ENCODE measurements at regions not wholly inside any gene's neighbourhood (a gene's known extent, or its start where the extent isn't known, plus 50 kb on each side); places are given as distances from the start of the nearest gene placed in this dataset.
"Not testable (repeated sequence)": the region's sequence is repeated elsewhere in the genome, so short reads cannot be mapped to it uniquely, and the experiment has no call there.

DNA sequence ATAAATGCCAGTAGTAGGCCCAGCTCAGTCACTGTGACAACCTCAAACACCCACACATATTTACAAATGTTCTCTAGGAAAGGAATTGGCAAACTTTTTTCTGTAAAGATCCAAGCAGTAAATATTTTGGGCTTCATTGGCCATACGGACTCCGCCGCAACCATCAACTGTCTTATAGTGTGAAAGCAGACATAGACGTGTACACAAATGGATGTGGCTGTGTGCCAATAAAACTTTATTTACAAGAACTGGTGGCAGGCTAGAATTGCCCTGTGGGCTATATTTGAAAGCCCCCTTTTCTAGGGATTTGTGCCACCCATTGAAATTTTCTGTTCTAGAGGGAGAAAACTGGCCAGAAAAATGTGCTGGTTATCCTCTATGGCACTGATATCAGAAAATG lies 683.8 kb upstream of the EEF2KMT start:
- no peak for DNase-seq

DNA sequence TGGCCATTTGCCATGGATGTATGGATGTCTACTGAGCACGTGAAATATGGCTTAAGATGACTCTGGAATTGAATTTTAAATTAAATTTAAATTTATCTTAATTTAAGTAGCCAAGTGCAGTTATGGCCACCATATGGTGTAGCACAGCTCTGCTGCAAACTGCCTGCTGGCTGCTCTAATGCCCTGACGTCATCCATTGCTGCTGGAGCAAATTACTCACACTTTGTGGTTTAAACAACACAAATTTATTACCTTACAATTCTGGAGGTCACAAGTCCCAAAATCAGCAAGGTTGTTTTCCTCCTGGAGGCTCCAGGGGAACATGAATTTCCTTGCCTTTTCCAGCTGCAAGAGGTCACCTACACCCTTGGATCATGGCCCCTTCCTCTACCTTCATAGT lies 679.3 kb upstream of the EEF2KMT start:
- DNase-seq, result no peak

DNA sequence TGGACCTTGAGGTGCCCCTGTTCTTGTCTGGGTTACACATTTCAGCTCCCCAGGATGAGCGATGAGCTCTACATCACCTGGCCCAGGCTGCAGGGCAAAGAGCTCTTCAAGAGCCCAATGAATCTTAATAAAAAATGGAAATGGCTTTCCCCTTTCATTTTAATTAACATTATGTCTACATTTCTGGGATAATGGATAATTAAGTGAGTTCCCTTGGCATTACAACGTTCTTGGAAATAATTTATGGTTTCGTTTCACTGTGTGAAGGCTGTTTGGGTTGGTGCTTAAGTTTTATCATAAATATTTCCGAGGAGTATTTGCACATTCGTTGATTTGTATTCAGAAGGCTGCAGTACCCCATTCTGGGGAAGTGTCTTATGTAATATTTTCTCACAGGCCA lies 678.3 kb upstream of the EEF2KMT start:
- DNase-seq, result no peak

DNA sequence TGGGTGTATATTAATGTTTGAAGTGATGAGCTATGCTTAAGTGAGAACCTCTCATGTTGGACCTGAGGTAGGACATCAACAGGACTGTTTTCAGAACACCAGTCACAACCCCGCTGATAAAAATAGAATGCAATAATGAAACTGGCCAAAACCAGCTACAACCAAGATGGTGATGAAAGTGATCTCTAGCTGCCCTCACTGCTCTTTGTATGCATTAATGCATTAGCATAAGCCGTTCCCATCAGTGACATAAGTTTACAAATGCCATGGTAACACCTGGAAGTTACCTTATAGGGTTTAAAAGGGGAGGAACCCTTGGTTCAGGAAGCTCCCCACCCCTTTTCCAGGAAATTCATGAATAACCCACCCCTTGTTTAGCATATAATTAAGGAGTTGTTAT lies 672.5 kb upstream of the EEF2KMT start:
- no peak for DNase-seq

DNA sequence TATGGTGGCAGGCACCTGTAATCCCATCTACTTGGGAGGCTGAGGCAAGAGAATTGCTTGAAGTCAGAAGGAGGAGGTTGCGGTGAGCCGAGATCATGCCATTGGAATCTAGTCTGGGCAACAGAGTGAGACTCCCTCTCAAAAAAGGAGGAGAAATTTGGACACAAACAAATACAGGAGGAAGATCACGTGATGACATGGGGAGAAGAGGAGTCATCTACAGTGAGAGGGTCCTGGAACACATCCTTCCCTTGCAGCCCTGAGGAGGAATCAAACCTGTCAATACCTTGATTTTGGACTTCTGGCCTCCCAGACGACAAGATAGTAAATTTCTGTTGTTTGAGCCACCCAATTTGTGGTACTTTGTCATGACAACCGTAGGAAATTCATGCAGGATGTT lies 671.9 kb upstream of the EEF2KMT start:
- DNase-seq, result no peak

DNA sequence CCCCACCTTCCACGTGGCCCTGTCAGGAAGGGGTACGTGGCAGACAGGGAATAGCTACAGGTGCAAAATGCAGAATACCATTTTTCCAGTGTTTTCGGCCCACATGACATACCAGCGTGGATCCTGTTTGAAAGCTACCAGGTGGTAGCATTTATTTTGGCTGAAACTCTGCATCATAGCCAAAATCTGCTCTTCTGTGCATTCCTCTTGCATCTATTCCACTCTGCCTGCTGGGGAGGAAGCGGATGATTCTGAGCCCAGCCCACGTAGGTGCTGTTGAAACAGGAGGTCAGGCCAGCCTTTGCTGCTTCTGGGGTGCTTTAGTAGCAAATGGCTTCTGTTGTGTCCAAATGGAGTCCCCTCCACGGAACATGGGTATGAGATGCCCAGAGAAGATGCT lies 670.9 kb upstream of the EEF2KMT start:
- no peak for DNase-seq

DNA sequence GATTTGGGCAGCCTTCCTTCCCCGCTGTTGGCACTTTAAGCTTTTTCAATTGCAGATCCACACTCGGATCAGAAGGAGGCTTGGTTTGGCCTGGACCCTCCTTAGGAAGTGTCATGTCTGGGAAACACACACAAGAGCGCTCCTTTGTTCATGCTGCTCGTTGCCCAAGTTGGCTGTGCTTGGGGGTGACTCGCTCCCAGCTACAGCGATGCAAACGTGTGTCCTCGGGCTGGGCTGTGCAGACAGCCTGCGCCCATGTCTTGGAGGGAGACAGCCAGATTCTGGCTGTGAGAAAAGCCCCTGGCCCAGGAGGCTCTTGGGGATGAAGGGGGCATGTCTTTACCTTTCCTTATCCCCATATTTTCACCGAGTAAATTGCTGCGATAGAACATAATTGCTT lies 665.6 kb upstream of the EEF2KMT start:
- no peak for DNase-seq

DNA sequence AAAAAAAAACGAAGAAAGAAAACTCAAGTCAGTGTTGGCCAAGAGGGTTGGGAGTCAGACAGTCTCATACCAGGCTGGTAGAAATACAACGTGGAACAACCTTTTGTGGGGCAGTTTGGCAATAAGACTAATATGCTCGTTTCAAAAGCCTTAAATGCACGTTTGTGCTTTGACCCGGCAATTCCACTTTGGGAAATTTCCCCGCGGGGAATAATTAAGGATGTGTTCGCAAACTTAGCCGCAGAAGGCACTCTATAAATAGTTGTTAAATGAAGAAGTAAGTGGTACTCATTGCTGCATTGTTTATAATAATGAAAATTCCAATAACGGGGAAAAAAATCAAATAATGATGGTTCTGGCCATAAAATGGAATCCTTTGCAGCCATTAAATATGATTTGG lies 664.8 kb upstream of the EEF2KMT start:
- no peak for DNase-seq

DNA sequence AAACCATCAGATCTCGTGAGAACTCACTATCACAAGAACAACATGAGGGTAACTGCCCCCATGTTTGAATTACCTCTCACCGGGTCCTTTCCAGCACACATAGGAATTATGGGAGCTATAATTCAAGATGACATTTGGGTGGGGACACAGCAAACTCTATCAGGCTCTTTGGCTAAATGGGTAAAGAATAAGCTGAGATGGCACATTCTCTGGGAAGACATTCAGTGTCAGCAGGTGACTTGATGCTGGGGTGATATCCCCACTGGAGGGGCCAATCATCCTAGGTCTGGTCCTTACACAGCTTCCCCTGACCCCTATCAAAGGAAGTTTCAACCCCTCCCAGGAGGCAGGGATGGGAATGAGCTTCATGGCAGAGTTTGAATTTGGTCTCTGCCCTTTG lies 664.0 kb upstream of the EEF2KMT start:
- DNase-seq, result no peak

DNA sequence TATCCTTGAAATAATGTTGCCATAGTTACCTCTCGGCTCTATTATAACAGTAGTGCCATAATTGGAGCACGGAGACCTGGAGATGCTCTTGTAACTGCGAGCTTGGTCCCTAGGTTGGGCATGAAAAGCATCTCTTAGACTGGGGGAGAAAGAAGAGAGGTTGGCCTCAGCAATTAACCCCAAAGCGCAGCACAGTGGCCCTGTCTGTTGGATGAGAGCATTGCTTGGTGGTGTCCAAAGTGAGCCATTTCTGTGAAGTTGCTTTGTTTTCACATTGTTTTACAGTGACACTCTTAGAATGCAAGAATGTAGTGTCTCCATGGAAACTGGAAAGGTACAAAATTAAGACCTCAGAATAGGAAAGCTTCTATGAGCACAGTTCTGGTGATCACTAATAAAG lies 660.7 kb upstream of the EEF2KMT start:
- DNase-seq, result no peak

DNA sequence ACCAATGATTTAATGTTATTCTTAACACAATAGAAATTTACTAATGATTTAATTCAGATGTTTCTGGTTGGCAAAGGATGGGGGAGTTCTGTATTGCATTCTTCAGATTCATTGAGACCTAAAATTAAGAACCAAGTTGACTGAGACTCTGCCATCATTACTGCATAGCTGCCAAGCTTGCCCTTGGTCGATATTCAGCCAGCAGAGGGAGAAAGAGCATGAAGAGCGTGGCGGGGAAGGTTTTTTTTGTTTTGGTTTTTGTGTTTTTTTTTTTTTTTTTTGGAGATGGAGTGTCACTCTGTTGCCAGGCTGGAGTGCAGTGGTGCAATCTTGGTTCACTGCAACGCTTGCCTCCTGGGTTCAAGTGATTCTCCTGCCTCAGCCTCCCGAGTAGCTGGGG lies 659.4 kb upstream of the EEF2KMT start:
- DNase-seq, result no peak

DNA sequence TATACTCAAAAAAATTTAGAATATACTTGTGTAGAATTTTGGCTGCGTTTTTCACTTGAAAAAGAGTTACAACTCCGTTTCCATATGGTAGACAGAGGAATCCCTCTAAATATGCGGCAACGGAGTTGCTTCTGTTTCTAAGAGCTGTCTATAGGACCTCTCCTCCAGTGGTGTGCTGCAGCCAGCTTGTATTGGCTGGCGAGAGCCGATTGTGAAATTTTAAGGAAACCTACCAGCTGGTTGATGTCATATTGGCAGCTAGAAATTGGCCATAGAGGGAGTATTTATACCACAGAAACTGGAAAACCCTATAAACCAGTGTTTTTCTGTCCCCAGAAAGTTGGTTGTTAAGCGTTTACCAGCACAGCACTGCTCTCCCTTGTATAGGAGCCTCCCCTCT lies 655.8 kb upstream of the EEF2KMT start:
- no peak for DNase-seq

DNA sequence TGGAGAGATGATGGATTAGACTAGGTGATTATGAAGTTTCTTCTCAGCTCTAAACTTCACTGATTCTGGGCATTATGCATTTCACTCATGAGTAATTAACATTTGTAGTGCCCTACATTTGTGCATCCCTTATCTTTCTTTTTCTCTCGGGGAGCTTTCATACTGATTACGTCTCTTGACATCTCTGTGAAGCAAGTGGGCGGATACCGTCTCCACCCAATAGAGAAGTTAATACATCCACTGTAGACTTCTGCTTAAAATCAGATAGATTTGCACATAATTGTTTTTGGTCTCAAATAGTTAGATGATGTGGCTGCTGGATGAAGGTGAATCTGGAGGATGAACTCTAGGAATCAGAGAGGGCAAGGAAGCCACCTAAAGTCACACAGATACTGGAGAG lies 653.6 kb upstream of the EEF2KMT start:
- DNase-seq, result no peak

DNA sequence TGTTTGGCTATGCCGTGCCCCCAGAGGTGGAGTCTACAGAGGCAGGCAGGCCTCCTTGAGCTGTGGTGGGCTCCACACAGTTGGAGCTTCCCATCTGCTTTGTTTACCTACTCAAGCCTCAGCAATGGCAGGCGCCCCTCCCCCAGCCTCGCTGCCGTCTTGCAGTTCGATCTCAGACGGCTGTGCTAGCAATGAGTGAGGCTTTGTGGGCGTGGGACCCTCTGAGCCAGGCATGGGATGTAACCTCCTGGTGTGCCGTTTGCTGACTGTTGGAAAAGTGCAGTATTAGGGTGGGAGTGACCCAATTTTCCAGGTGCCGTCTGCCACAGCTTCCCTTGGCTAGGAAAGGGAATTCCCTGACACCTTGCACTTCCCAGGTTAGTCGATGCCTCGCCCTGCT lies 652.8 kb upstream of the EEF2KMT start:
- not testable (repeated sequence) for DNase-seq

DNA sequence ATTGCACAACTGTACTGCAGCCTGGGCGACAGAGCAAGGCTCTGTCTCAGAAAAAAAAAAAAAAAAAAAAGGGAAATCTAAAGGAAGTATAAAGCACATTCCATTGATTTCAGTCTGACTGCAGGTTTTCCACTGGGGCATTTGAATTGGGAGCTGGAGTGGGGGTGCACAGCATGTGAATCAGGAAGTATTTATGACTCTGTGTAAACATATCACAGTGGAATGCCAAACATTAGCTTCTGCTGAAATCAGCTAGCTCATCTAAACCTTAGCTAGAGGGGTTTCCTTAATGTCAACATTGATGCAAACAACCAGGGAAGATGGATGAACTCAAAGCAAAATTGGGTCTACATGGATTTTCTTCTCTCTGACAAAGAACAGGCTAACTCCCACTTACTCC lies 641.0 kb upstream of the EEF2KMT start:
- DNase-seq, result no peak

DNA sequence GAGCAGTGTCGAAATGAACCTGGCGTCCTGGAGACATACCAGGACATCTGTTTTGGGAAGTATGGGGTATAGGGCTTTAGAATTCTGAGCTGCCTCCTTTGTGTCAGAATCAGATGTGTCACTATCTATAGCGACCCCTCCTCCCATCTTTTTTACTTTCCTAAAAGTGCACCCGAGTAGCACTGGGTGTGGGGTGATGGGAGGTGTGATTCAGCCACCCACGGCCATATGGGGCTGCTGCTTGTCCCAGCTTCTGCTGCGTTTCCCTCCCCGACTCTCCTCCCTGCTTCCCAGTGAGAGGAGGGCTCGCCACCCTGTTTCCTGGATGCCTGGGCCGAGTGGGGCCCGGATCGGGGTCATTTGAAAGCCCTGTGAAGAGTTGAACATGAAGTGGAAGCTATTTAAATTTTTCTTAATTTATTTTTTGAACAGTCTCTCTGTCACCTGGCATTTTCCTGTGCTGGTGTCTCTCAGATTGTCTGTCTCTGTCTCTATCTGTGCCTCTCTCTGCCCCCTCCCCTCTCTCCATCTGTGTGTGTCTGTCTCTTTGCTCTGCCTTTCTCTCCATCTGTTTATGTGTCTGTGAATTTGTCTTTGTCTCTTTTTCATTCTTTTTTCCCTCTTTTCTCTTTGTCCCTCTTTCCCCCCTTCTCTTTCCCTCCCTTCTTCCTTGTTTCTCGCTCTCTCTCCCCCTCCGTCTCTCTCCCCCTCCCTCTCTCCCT lies 638.8 kb upstream of the EEF2KMT start:
- DNase-seq, result no peak

DNA sequence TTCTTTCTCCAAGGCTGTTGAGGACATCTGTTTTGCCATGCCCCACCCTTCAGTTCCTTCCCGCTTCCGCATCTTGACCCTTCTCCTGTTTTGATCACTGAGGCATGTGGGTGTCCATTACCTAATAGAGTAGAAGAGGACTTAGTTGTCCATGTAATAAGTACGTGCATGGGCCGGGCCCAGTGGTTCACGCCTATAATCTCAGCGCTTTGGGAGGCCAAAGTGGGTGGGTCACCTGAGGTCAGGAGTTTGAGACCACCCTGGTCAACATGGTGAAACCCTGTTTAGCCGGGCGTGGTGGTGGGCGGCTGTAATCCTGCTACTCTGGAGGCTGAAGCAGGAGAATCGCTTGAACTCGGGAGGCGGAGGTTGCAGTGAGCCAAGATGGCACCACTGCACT lies 637.8 kb upstream of the EEF2KMT start:
- no peak for DNase-seq

DNA sequence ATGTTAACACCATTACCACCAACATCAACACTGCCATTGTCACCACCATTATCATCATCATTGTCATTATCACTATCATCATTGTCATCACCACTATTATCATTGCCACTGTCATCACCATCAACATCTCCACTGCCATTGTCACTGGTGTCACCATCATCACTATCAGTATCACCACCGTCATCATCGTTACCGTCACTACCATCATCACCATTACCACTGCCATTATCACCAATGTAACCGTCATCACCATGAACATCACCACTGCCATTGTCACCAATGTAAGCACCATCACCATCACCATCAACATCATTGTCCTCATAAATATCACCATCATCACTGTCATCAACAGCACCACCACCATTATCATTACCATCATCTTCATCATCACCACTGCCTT lies 633.2 kb upstream of the EEF2KMT start:
- DNase-seq, result no peak

DNA sequence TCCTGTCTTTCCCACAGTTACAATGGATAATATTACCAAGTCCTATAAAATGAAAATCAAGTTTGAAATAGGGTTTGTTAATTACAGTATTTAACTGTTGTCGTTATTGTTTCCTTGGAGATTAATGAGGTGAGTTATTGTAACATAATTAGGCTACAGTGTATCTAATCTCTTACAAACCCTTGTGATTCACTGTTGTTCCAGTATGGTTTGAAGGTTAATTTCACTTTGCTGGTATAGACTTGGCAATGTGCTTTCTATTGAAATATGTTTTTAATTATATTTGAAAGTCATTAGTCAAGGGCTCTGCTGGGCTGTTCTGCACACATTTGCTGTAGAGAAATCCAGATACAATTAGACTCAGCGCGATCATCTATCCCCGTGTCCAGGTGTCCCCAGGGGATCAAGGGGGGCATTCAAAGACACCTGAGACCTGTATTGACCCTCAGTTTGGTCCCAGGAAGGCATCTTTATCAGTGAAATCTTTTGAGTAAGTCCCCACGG lies 624.6 kb upstream of the EEF2KMT start:
- no peak for DNase-seq

DNA sequence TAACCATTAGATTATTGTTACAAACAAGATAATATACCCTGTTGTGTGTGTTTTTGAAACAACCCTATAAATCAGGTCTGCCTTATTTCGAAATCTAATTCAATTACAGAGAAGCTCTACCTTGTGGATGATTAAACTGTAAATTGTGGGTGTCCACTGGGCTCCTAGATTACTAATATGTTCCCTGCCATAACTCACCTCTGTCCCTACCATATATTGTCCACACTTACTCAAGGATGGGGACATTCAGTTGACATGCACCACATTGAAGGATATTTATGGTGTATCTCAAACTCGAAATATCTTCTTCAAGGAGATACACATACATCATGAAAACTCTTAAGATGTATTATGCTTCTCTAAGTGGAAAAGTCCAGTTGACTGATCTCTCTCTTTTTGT lies 617.6 kb upstream of the EEF2KMT start:
- no peak for DNase-seq

DNA sequence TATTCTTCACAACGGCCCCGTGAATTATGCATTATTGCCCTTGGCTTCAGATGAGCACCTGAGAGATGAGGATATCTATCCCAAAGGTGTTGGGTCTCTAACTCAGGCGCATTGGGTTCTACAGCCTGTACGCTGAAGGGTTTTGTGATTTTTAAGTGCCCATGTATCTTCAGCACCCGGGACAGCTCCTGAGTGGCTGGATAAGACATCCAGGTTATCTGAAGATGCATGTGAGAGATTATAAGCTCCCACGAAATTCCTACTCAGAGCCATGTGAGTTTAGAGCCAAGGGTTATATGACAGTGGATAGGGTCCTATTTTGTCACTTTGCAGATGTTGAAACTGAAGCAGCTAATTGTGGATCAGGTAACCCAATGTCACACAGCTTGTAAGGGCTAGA lies 612.3 kb upstream of the EEF2KMT start:
- no peak for DNase-seq

DNA sequence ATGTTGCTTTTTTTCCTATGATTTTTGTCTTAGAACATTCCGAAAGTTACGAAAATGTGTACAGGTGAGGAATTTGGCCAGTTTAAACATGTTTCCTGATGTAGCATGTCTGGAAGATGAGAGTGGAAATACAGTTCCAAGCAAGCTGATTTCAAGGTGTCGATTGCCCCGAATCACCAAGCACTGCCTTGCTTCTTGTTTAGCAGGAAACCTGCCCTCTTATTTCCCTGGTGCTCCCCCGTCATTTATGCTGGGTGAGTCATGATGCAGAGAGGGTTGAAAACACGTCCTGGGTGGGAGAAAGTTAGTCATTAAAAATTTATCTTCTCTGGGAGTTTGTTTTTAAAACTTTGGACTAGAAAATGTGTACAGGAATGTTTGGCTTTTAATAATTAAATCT lies 608.6 kb upstream of the EEF2KMT start:
- no peak for DNase-seq

DNA sequence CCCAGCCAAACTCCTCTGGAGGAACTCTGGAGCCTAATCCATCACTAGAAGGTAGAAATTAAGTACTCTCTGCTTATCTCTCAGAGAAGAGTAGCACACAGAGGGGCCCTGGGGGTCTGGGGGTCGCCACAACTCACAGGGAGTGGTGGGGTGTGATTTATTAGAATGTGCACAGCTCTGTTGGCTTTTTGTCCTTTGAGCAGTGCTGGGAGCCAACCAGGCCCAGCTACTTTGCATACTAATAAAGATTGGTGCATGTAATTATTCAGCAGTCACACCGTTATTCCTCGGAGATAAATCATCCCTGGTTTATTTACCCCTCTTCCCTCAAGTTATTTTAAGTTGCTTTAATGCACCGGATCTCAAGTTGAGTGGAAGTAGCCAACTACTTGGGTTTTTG lies 606.7 kb upstream of the EEF2KMT start:
- no peak for DNase-seq

DNA sequence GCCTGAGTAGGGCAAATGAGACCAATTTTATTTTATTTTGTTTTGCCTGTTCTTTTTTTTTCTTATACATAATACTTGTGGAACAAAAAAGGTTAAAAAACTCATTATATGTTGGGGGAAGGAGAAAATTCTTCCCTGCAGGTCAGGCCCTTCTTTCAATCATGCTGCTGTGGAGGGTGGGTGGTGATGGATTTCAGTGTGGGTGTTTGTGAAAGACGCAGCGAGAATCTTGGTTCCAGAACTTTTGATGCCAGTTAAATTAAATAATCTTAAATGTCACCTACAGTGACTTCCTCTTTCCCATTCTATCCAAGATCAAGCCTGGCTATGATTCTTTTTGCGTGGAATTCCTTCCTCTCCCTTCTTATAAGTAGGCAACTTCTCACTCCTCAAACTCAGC lies 595.8 kb upstream of the EEF2KMT start:
- no peak for DNase-seq

DNA sequence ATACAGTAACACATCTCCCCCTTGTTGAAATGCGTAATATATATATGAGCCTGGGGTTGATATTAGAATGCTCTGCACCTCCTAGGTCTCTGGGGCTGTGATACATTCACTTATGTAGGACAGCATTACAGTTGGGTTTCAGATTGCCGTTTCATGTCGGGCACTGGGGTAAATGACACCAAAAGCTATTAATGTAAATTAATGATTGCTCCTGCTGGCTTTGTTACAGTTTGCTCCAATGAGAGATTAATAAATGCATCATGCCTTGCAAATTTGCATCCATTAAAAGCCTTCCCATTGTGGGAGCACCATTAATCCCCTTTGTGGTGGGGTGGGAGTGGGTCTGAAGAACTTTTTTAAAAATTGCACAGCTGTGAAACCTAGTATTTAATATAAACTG lies 584.4 kb upstream of the EEF2KMT start:
- DNase-seq, result no peak

DNA sequence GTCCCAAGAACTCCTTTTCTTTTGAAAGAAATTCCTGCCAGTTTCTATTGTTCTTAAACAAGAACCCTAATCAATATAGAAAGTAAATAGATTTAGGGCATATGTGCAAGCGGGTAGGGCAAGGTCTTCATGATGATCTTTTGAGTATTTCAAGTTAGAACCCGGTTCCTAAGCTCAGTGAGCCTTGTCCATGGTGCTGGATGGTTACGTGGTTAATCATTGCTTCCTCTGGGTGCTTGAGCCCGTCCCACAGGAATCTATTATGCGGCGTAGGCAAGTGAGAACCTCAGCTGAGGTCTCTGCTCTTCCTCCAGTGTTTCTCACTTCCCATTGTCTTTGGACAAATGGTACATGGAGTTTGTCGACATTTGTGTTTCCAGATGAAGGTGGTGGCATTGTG lies 580.8 kb upstream of the EEF2KMT start:
- no peak for DNase-seq
